IMR-90 (cell line): ENCODE measurements at regions not wholly inside any gene's neighbourhood (a gene's known extent, or its start where the extent isn't known, plus 50 kb on each side); places are given as distances from the start of the nearest gene placed in this dataset.

Experiments used
- ATAC-seq: fragments of 200-7000 bp; cut with Tn5 transposase; 2 replicates; pipeline ENCODE4 v1.9.1; 2020; ENCODE audit warnings: low read depth, mild to moderate bottlenecking, moderate library complexity
- BruUV-seq: library from RNA; stranded (reverse); fragments of 400-500 nt; replicated peaks from 2 replicates; lab custom pipeline; 2021; lab: Mats Ljungman, UMichigan
- CTCF ChIA-PET: fragments of 300-600 bp; formaldehyde crosslinking; extraction: SDS; loops from one replicate; lab custom pipeline; 2021; ENCODE audit warnings: antibody characterized with exemption; lab: Yijun Ruan, JAX
- POLR2A ChIA-PET: fragments of 300-600 bp; sonication (Branson Sonifier 250); formaldehyde crosslinking; loops from one replicate; lab custom pipeline; 2022; ENCODE audit warnings: antibody characterized with exemption; ENCODE audit not compliant: unreplicated experiment; lab: Charles Lee
- DNase-seq: peaks from one replicate; pipeline ENCODE4 v3.0.0; 2013
- H2AFZ ChIP-seq: replicated peaks from 2 replicates; pipeline ENCODE3; 2013; ENCODE audit warnings: low read length, mild to moderate bottlenecking; ENCODE audit not compliant: poor library complexity
- H2AK5ac ChIP-seq: 2 replicates; pipeline ENCODE4 v1.6.1; 2013; ENCODE audit warnings: low read depth, low read length, inconsistent platforms
- H2AK9ac ChIP-seq: replicated peaks from 2 replicates; pipeline ENCODE3; 2013; ENCODE audit warnings: mild to moderate bottlenecking, low read depth, low read length, moderate library complexity; ENCODE audit not compliant: poor library complexity
- H2BK120ac ChIP-seq: 2 replicates; pipeline ENCODE4 v1.6.1; 2013; ENCODE audit warnings: low read depth, low read length, inconsistent platforms
- H2BK15ac ChIP-seq: 3 replicates; pipeline ENCODE4 v1.6.1; 2013; ENCODE audit warnings: low read depth, low read length, inconsistent platforms
- H2BK20ac ChIP-seq: 2 replicates; pipeline ENCODE4 v1.6.1; 2013; ENCODE audit warnings: low read depth, mild to moderate bottlenecking, inconsistent platforms, low read length, moderate library complexity
- H2BK5ac ChIP-seq: 2 replicates; pipeline ENCODE4 v1.6.1; 2013; ENCODE audit warnings: mild to moderate bottlenecking, low read depth, low read length, inconsistent platforms; ENCODE audit not compliant: poor library complexity, severe bottlenecking
- H3K14ac ChIP-seq: replicated peaks from 2 replicates; pipeline ENCODE4 v1.6.1; 2013; ENCODE audit warnings: low read depth, low read length, inconsistent platforms
- H3K18ac ChIP-seq: 2 replicates; pipeline ENCODE4 v1.6.1; 2013; ENCODE audit warnings: low read depth, low read length, control low read depth
- H3K23ac ChIP-seq: 2 replicates; pipeline ENCODE4 v1.6.1; 2013; ENCODE audit warnings: low read depth, low read length, inconsistent platforms
- H3K27ac ChIP-seq: 2 replicates; pipeline ENCODE4 v1.5.1; 2013; ENCODE audit warnings: mild to moderate bottlenecking, control low read depth, low read length; ENCODE audit not compliant: insufficient read depth
- H3K27me3 ChIP-seq: 2 replicates; pipeline ENCODE4 v1.6.1; 2013; ENCODE audit warnings: low read length; ENCODE audit not compliant: control insufficient read depth, insufficient read depth
- H3K36me3 ChIP-seq: 2 replicates; pipeline ENCODE4 v1.6.1; 2013; ENCODE audit warnings: low read length, mixed read lengths; ENCODE audit not compliant: control insufficient read depth, insufficient read depth
- H3K4ac ChIP-seq: 2 replicates; pipeline ENCODE4 v1.6.1; 2013; ENCODE audit warnings: low read depth, low read length, inconsistent platforms
- H3K4me1 ChIP-seq: 2 replicates; pipeline ENCODE4 v1.6.1; 2013; ENCODE audit warnings: low read length, mixed read lengths; ENCODE audit not compliant: control insufficient read depth, insufficient read depth
- H3K4me2 ChIP-seq: 2 replicates; pipeline ENCODE4 v1.6.1; 2013; ENCODE audit warnings: low read depth, mild to moderate bottlenecking, control low read depth, low read length, moderate library complexity
- H3K4me3 ChIP-seq: 2 replicates; pipeline ENCODE4 v1.5.1; 2013; ENCODE audit warnings: low read depth, mild to moderate bottlenecking, control low read depth, low read length, moderate library complexity; ENCODE audit not compliant: insufficient read depth
- H3K56ac ChIP-seq: 2 replicates; pipeline ENCODE4 v1.6.1; 2013; ENCODE audit warnings: low read length, inconsistent platforms; ENCODE audit not compliant: insufficient read depth; ENCODE audit errors: extremely low read depth
- H3K79me1 ChIP-seq, 2 experiments: 2 replicates each; pipeline ENCODE4 v1.6.1; 2013; ENCODE audit warnings: low read length in 2 of 2, inconsistent platforms in 1 of 2, low read depth in 1 of 2
- H3K9ac ChIP-seq: 2 replicates; pipeline ENCODE4 v1.6.1; 2013; ENCODE audit warnings: low read depth, low read length, control low read depth
- H3K9me1 ChIP-seq: 2 replicates; pipeline ENCODE4 v1.6.1; 2013; ENCODE audit warnings: low read length, inconsistent platforms; ENCODE audit not compliant: insufficient read depth
- H3K9me3 ChIP-seq: 2 replicates; pipeline ENCODE4 v1.6.1; 2013; ENCODE audit warnings: low read length; ENCODE audit not compliant: control insufficient read depth, insufficient read depth
- H4K20me1 ChIP-seq: 2 replicates; pipeline ENCODE4 v1.6.1; 2013; ENCODE audit warnings: low read length, inconsistent platforms; ENCODE audit not compliant: insufficient read depth
- H4K5ac ChIP-seq: 2 replicates; pipeline ENCODE4 v1.6.1; 2013; ENCODE audit warnings: mild to moderate bottlenecking, low read depth, low read length, control low read depth
- H4K8ac ChIP-seq, 2 experiments: 2 replicates each; pipeline ENCODE4 v1.6.1; 2013; ENCODE audit warnings: low read depth in 2 of 2, low read length in 2 of 2, control low read depth in 1 of 2, inconsistent platforms in 1 of 2
- H4K91ac ChIP-seq: 2 replicates; pipeline ENCODE4 v1.6.1; 2013; ENCODE audit warnings: low read depth, low read length, inconsistent platforms; ENCODE audit not compliant: insufficient read depth
- BHLHE40 ChIP-seq: fragments of 150-350 bp; IDR thresholded peaks from 2 replicates; pipeline ENCODE4 v1.6.1; 2016; ENCODE audit warnings: mild to moderate bottlenecking, low read depth, low read length
- CEBPB ChIP-seq: IDR thresholded peaks from 2 replicates; pipeline ENCODE4 v1.6.1; 2012; ENCODE audit warnings: low read depth, low read length, improper control_type of control experiment
- CHD1 ChIP-seq: IDR thresholded peaks from 2 replicates; pipeline ENCODE4 v1.6.1; 2012; ENCODE audit warnings: low read depth, low read length, improper control_type of control experiment
- CTCF ChIP-seq: conservative IDR thresholded peaks from 2 replicates; pipeline ENCODE4 v1.5.1; 2012; ENCODE audit warnings: mild to moderate bottlenecking, low read depth, low read length, improper control_type of control experiment
- ELK1 ChIP-seq: fragments of 150-350 bp; IDR thresholded peaks from 2 replicates; pipeline ENCODE4 v1.6.1; 2016; ENCODE audit warnings: low read depth, mild to moderate bottlenecking, low read length, moderate library complexity, borderline replicate concordance
- FOS ChIP-seq: fragments of 150-350 bp; IDR thresholded peaks from 2 replicates; pipeline ENCODE4 v1.6.1; 2016; ENCODE audit warnings: low read depth, low read length
- MAFK ChIP-seq: IDR thresholded peaks from 2 replicates; pipeline ENCODE4 v1.6.1; 2012; ENCODE audit warnings: low read depth, low read length, improper control_type of control experiment
- MAZ ChIP-seq: IDR thresholded peaks from 2 replicates; pipeline ENCODE4 v1.6.1; 2012; ENCODE audit warnings: low read depth, mild to moderate bottlenecking, low read length, improper control_type of control experiment, moderate library complexity, borderline replicate concordance
- MXI1 ChIP-seq: IDR thresholded peaks from 2 replicates; pipeline ENCODE4 v1.6.1; 2012; ENCODE audit warnings: low read depth, mild to moderate bottlenecking, low read length, moderate library complexity, borderline replicate concordance
- NFE2L2 ChIP-seq: fragments of 150-350 bp; IDR thresholded peaks from 2 replicates; pipeline ENCODE4 v1.6.1; 2016; ENCODE audit warnings: low read depth, mild to moderate bottlenecking, low read length
- POLR2A ChIP-seq: IDR thresholded peaks from 2 replicates; pipeline ENCODE4 v1.6.1; 2012; ENCODE audit warnings: mild to moderate bottlenecking, low read depth, low read length
- RAD21 ChIP-seq: IDR thresholded peaks from 2 replicates; pipeline ENCODE4 v1.6.1; 2012; ENCODE audit warnings: low read length, improper control_type of control experiment
- RCOR1 ChIP-seq: IDR thresholded peaks from 2 replicates; pipeline ENCODE4 v1.6.1; 2012; ENCODE audit warnings: mild to moderate bottlenecking, low read length, improper control_type of control experiment; ENCODE audit not compliant: insufficient replicate concordance
- RFX5 ChIP-seq: IDR thresholded peaks from 2 replicates; pipeline ENCODE4 v1.8.0; 2012; ENCODE audit warnings: low read depth, mild to moderate bottlenecking, low read length, moderate library complexity
- SMC3 ChIP-seq: fragments of 150-350 bp; IDR thresholded peaks from 2 replicates; pipeline ENCODE4 v1.6.1; 2016; ENCODE audit warnings: low read depth, mild to moderate bottlenecking, antibody characterized with exemption, low read length, moderate library complexity
- USF2 ChIP-seq: fragments of 150-350 bp; IDR thresholded peaks from 2 replicates; pipeline ENCODE4 v1.6.1; 2017; ENCODE audit warnings: mild to moderate bottlenecking, antibody characterized with exemption, low read length, low read depth
- WGBS, 2 experiments: methylation state at CpG; one replicate each; pipeline versions ENCODE4 v1.1.5 to v1.1.7; 2013; ENCODE audit warnings: missing lambda C conversion rate in 2 of 2; ENCODE audit not compliant: insufficient read length in 1 of 2; ENCODE audit errors: extremely low coverage in 2 of 2; 5-methylcytosine and 5-hydroxymethylcytosine counted together
- dilution Hi-C: fragments of 300-500 bp; cut with HindIII; formaldehyde crosslinking; loops from one replicate; pipeline ENCODE4 v1.14.3; 2018; ENCODE audit warnings: low sequenced_read_pairs; ENCODE audit not compliant: unreplicated experiment
- in situ Hi-C: fragments of 300-500 bp; cut with MboI; formaldehyde crosslinking; loops from 3 replicates; pipeline ENCODE4 v1.14.3; 2019; ENCODE audit warnings: low sequenced_read_pairs, inconsistent platforms, mixed read lengths
- intact Hi-C: fragments of 100-400 bp; cut with micrococcal nuclease; formaldehyde crosslinking; loops from 2 replicates; pipeline ENCODE4 v1.10.0; 2022

- Histone ChIP-seq H2AK9ac (no peak overlapping the region), H3K9ac (no peak overlapping the region), H3K9me3 (no peaks in the 10 kb centered on the region), H3K4me3 (no peak overlapping the region), H3K14ac (no peak overlapping the region), H3K23ac (no peak overlapping the region), H2BK120ac (no peak overlapping the region), H2AFZ (no peak overlapping the region), H3K56ac (no peak overlapping the region), H3K4ac (no peak overlapping the region), H3K27me3 (no peaks in the 10 kb centered on the region), H4K91ac (no peak overlapping the region), H4K20me1 (no peaks in the 10 kb centered on the region), H3K27ac (no peak overlapping the region), H3K18ac (no peak overlapping the region), H3K36me3 (no peaks in the 10 kb centered on the region), H3K9me1 (no peaks in the 10 kb centered on the region), H2BK15ac (no peak overlapping the region), H3K79me1 (no peaks in the 10 kb centered on the region), H4K8ac (no peak overlapping the region), H3K4me2 (no peak overlapping the region), H3K4me1 (no peaks in the 10 kb centered on the region), H2BK5ac (no peak overlapping the region), H2BK20ac (no peak overlapping the region), H4K5ac (no peak overlapping the region), H2AK5ac (no peak overlapping the region)
- in situ Hi-C loops (no loop called here), intact Hi-C loops (no loop called here), dilution Hi-C loops (no loop called here)
- ChIA-PET CTCF (no interaction called here), POLR2A (no interaction called here)
- DNase-seq (no peak), ATAC-seq (no peak)
- no TSS peak for BruUV-seq
- no CpG with 5 or more reads among the region's 6 CpGs for WGBS, 2 experiments
- TF ChIP-seq USF2 (no peak), NFE2L2 (no peak), RCOR1 (no peak), MAFK (no peak), CTCF (no peak), MAZ (no peak), POLR2A (no peak), BHLHE40 (no peak), MXI1 (no peak), ELK1 (no peak), RFX5 (no peak), CHD1 (no peak), CEBPB (no peak), RAD21 (no peak), SMC3 (no peak), FOS (no peak)
These were observed 179.0 kb downstream of the CCT6B start for GRCh38 chr17:34782271-34782670.
